ENCODE measurements at regions not wholly inside any gene's neighbourhood (a gene's known extent, or its start where the extent isn't known, plus 50 kb on each side); places are given as distances from the start of the nearest gene placed in this dataset.
A peak's percentile ranks its signal among the peaks of the same experiment; 100 is the strongest.

- TF ChIP-seq CTCF (IDR thresholded peaks at IDR 0.05), result peak in 5 of 7 experiments; percentile 71 to 84 (median 82)
- TF ChIP-seq POLR2AphosphoS5 (IDR thresholded peaks at IDR 0.05), result peak in 1 of 3 donors; percentile 27
- TF ChIP-seq POLR2A (IDR thresholded peaks at IDR 0.05), result no peak
These were observed 52.0 kb upstream of the THY1 start for GRCh38 chr11:119474682-119475596.
